ENCODE measurements at regions not wholly inside any gene's neighbourhood (a gene's known extent, or its start where the extent isn't known, plus 50 kb on each side); places are given as distances from the start of the nearest gene placed in this dataset.
"Not testable (repeated sequence)": the region's sequence is repeated elsewhere in the genome, so short reads cannot be mapped to it uniquely, and the experiment has no call there.

- no peak for DNase-seq (ENCODE audit: low spot score)
Observed at GRCh38 chrX:125505207-125505606, 185.5 kb downstream of the TEX13C start.

GRCh38 chrX:125507119-125507518 lies 187.4 kb downstream of the TEX13C start:
- DNase-seq (ENCODE audit: low spot score) = no peak

GRCh38 chrX:125520029-125520428 lies 200.4 kb downstream of the TEX13C start:
- no peak for DNase-seq (ENCODE audit: low spot score)

GRCh38 chrX:125522752-125523151 lies 203.1 kb downstream of the TEX13C start:
- no peak for DNase-seq (ENCODE audit: low spot score)

- DNase-seq (ENCODE audit: low spot score) = no peak
Observed at GRCh38 chrX:125532411-125533089, 212.9 kb downstream of the TEX13C start.

- DNase-seq (ENCODE audit: low spot score) = no peak
Observed at GRCh38 chrX:125533352-125533751, 213.7 kb downstream of the TEX13C start.

GRCh38 chrX:125544031-125544660 lies 224.5 kb downstream of the TEX13C start:
- DNase-seq (ENCODE audit: low spot score) = no peak

GRCh38 chrX:125544856-125545255 lies 225.2 kb downstream of the TEX13C start:
- DNase-seq (ENCODE audit: low spot score) = no peak

GRCh38 chrX:125577479-125577878 lies 257.8 kb downstream of the TEX13C start:
- DNase-seq (ENCODE audit: low spot score) = no peak

- DNase-seq (ENCODE audit: low spot score) = no peak
Observed at GRCh38 chrX:125604448-125604847, 284.8 kb downstream of the TEX13C start.

GRCh38 chrX:125605145-125605544 lies 285.5 kb downstream of the TEX13C start:
- no peak for DNase-seq (ENCODE audit: low spot score)

GRCh38 chrX:125614591-125615343 lies 295.1 kb downstream of the TEX13C start:
- DNase-seq (ENCODE audit: low spot score) = not testable (repeated sequence)

GRCh38 chrX:125620715-125621587 lies 301.3 kb downstream of the TEX13C start:
- no peak for DNase-seq (ENCODE audit: low spot score)

- no peak for DNase-seq (ENCODE audit: low spot score)
Observed at GRCh38 chrX:125621588-125621927, 301.9 kb downstream of the TEX13C start.

- no peak for DNase-seq (ENCODE audit: low spot score)
Observed at GRCh38 chrX:125622899-125623298, 303.2 kb downstream of the TEX13C start.

GRCh38 chrX:125627676-125628075 lies 308.0 kb downstream of the TEX13C start:
- DNase-seq (ENCODE audit: low spot score) = no peak

- no peak for DNase-seq (ENCODE audit: low spot score)
Observed at GRCh38 chrX:125628435-125628834, 308.8 kb downstream of the TEX13C start.

- no peak for DNase-seq (ENCODE audit: low spot score)
Observed at GRCh38 chrX:125641405-125641804, 321.7 kb downstream of the TEX13C start.

GRCh38 chrX:125646195-125646594 lies 326.5 kb downstream of the TEX13C start:
- DNase-seq (ENCODE audit: low spot score) = no peak

- DNase-seq (ENCODE audit: low spot score) = no peak
Observed at GRCh38 chrX:125651426-125651825, 331.8 kb downstream of the TEX13C start.

GRCh38 chrX:125654501-125654900 lies 334.8 kb downstream of the TEX13C start:
- DNase-seq (ENCODE audit: low spot score) = no peak

GRCh38 chrX:125673758-125674157 lies 354.1 kb downstream of the TEX13C start:
- DNase-seq (ENCODE audit: low spot score) = no peak
